Fibroblast of the aortic adventitia (primary cell): ENCODE measurements at regions not wholly inside any gene's neighbourhood (a gene's known extent, or its start where the extent isn't known, plus 50 kb on each side); places are given as distances from the start of the nearest gene placed in this dataset.

Experiments
- DNase-seq: peaks from one replicate; pipeline ENCODE4 v3.0.0-alpha.2; 2010; ENCODE audit warnings: low read depth
- H3K4me3 ChIP-seq: 2 replicates; pipeline ENCODE4 v1.5.1; 2011; ENCODE audit warnings: low read depth, mild to moderate bottlenecking, control low read depth, low read length, moderate library complexity
- CTCF ChIP-seq: IDR thresholded peaks from 2 replicates; pipeline ENCODE4 v1.5.1; 2011; ENCODE audit warnings: mild to moderate bottlenecking, low read length, control low read depth, inconsistent platforms; ENCODE audit not compliant: insufficient read depth

DNA sequence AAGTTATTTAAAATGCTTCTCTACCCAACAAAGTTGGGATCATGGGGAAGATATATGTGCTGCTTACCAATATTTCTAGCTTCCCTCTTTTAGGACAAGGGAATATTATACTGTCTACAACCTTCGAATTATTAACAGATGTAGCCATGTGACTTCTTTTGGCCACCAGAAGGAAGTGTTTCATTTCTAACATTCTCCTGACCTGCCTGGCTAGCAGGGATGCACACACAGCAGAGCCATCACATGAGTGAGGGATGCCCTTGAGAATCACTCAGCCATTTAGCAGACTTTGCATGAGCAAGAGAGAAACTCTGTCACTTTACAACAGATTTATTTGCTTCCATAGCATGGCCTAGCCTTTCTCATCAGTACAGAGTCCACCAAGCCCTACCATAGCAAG is 230.7 kb upstream of the MARCKS start:
- no peak for DNase-seq

DNA sequence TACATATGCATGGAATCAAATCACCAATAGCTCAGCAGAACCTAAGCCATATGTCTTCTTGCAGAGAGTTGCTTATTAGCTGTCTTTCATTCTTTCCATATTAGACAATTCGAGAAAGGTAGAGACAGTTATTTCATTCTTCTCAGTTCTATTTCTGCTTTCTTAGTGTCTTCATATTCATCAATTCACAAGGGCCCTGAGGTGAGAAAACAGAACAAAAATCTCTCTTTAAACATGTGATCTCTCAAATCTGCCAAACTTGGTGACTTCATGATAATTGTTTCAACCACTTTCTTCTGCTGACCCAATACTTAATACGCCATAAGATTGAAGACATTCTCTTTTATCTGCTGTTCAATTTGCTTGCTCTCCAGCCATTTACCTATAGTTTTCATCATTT is 229.7 kb upstream of the MARCKS start:
- DNase-seq, result no peak
- H3K4me3 ChIP-seq, result no peak overlapping the region
- no peak for TF ChIP-seq CTCF

More for the DNA sequence above, 230.7 kb upstream of the MARCKS start:
- TF ChIP-seq CTCF, result no peak
- no peak overlapping the region for H3K4me3 ChIP-seq

DNA sequence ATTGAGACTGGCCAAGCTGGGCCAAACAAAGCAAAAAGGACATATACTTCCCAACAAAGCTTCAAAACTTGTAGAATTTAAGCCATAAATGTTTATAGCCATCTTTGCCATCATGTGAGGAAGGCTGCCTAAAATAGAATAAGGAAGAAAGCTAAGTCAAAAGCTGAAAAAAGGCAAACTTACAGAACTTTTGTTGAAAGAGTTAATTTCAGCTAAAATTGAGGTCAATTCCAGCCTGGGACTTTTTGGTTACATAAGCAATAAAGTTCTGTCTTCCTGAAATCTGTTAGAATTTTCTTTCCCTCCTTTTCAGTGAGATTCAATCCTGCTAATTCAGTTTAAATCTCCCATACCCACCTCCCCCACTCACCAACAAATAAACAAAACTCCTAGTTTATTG is 227.9 kb upstream of the MARCKS start:
- no peak for TF ChIP-seq CTCF
- H3K4me3 ChIP-seq, result no peak overlapping the region
- no peak for DNase-seq

DNA sequence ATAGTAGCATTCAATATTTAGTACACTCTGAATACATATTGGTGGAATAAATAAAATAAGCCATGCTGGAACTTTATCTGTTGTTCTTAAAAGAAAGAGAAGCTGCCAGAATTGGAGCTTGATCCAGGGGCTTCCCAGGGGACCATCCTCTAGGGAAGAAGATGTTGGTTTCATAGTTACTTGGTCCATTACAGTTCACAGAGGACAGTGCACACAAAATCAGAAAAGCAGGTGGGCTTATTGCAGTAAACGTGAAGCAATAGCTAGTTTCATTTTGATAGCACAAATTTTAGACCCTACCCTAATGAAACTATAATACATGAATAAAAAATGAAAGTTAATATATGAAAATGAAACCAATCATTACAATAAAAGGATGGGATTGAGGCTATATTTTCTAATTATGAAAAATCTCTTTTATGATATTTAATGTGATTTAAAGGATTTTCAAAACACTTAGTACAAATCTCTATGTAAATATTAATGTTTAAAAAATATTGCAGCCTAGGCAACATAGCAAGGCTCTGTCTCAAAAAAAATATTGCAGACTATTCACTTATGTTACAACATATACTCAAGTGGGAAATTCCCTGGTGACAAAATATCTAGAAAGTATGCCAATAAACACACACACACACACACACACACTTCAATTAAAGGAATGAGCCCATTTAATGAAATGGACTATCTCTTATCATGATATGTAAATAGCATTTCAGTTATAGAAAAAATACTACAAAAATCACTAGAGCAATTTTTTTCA is 227.0 kb upstream of the MARCKS start:
- H3K4me3 ChIP-seq, result no peak overlapping the region
- DNase-seq, result peak; percentile 86
- no peak for TF ChIP-seq CTCF

DNA sequence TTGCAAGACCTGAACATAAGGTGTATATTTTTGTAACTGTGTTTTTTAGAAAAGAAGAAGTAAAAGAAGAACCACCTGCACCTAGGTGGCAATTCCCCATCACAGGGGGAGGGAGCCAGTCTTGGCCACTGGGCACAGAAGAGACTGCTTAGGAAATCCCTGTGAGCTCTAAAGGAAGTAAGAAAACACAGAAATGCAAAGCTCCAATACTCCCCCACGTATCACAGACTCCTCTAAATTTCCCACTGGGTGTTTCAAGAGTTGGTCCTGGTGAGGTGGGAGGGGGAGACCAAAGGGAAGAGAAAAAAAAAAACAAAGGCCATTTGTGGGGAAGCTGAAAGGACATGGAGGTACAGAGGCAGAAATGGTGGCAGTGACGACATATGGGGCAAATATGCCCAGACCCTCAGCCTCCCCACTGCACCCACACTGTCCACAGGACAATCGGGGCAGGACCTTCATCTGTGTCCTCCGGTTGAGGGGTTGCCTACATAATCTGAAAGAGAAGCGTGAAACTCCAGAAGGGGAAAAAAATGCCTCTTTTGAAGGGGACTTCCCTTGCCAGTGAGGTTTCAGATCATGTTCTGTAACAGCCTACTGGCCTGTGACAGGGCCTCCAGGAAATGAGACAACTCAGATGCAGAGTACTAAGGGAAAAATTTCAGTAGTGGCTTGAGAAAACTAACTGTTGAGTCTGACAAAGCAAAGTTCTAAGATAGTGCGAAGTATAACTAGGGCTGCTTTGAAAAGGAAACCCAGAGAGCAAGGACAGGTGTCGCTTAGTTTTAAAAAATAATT is 226.2 kb upstream of the MARCKS start:
- no peak for TF ChIP-seq CTCF
- H3K4me3 ChIP-seq, result no peak overlapping the region
- peak; percentile 60 for DNase-seq

DNA sequence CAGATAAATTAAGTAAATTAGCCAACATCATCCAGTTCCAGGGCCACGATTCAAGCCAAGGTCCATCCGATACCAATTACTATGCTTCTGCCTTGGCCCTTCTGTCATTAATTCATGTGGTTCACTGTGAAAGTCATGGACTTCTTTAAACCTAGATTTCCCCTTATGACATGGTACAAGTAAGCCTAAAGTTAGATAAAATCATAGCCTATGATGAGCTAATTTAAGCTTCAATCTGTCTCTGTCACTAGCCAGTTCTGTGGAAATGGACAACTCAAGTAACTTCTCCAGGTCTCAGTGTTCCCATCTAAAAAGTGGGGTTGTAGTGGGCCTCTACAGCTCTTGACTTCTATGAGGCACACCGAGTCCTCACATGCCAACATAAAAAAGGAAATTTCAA is 225.5 kb upstream of the MARCKS start:
- no peak for TF ChIP-seq CTCF
- H3K4me3 ChIP-seq, result no peak overlapping the region

More for the DNA sequence above, 225.5 kb upstream of the MARCKS start:
- no peak for DNase-seq
